HUES48 (cell line): ENCODE measurements at regions not wholly inside any gene's neighbourhood (a gene's known extent, or its start where the extent isn't known, plus 50 kb on each side); places are given as distances from the start of the nearest gene placed in this dataset.

Source experiments
- H3K27ac ChIP-seq: one replicate; pipeline ENCODE4 v1.7.0; 2013; ENCODE audit warnings: low read depth, low read length, inconsistent platforms
- H3K27me3 ChIP-seq: 2 replicates; pipeline ENCODE4 v1.6.1; 2013; ENCODE audit warnings: mild to moderate bottlenecking, low read length; ENCODE audit not compliant: control insufficient read depth, insufficient read depth
- H3K36me3 ChIP-seq: 2 replicates; pipeline ENCODE4 v1.6.1; 2013; ENCODE audit warnings: low read length; ENCODE audit not compliant: control insufficient read depth, insufficient read depth
- H3K4me1 ChIP-seq: 2 replicates; pipeline ENCODE4 v1.6.1; 2013; ENCODE audit warnings: mild to moderate bottlenecking, low read length; ENCODE audit not compliant: control insufficient read depth, insufficient read depth
- H3K4me3 ChIP-seq: 2 replicates; pipeline ENCODE4 v1.5.1; 2013; ENCODE audit warnings: mild to moderate bottlenecking, low read depth, low read length
- H3K9ac ChIP-seq: 2 replicates; pipeline ENCODE4 v1.6.1; 2013; ENCODE audit warnings: mild to moderate bottlenecking, low read depth, low read length, moderate library complexity
- H3K9me3 ChIP-seq: 2 replicates; pipeline ENCODE4 v1.6.1; 2013; ENCODE audit warnings: low read length; ENCODE audit not compliant: control insufficient read depth, insufficient read depth

DNA sequence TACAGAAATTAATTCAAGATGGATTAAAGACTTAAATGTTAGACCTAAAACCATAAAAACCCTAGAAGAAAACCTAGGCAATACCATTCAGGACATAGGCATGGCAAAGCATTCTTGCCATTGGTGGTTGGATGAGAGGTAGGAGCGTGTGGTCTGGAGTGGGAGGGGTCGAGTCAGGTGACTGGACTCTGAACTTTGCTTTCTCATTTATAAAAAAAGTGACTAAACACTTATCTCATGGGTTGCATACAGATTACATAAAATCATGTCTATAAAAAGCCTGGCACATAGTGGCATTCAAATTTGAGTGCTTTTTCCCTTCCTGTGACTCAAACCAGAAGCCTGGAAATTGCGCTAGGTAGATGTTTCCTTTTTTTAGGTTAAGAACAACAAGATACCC is 159.7 kb upstream of the SHISA6 start:
- no peak overlapping the region for H3K27ac ChIP-seq
- no peaks in the 10 kb centered on the region for H3K9me3 ChIP-seq
- no peaks in the 10 kb centered on the region for H3K27me3 ChIP-seq
- peaks cover 22% of the 10 kb centered on the region for H3K4me1 ChIP-seq
- H3K9ac ChIP-seq: no peak overlapping the region
- no peak overlapping the region for H3K4me3 ChIP-seq
- H3K36me3 ChIP-seq: no peaks in the 10 kb centered on the region

GRCh38 chr17:11077673-11078072 is 163.3 kb upstream of the SHISA6 start:
- H3K9ac ChIP-seq: no peak overlapping the region

DNA sequence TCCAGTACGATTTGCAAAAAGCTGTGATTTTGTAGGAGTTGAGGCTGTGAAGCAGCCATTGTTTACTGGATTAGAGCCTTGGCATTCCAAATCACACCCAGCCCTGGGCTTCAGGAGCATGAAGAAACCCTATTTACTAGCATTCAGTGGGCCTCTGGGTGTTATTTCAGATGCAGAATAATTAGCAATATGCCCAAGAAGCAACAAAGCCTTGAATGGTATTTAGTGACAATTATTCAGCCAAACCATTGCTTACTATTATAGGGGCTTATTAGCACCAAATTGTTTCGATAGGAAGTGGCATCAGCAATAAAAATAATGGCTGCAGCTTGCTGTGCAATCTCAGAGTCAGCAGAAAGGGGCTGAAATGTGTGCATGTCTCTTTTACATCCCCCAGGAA is 166.6 kb upstream of the SHISA6 start:
- Histone ChIP-seq H3K27me3 (no peaks in the 10 kb centered on the region), H3K4me3 (no peak overlapping the region), H3K4me1 (no peaks in the 10 kb centered on the region), H3K9ac (no peak overlapping the region), H3K27ac (no peak overlapping the region), H3K9me3 (no peaks in the 10 kb centered on the region), H3K36me3 (no peaks in the 10 kb centered on the region)

More at GRCh38 chr17:11077673-11078072, 163.3 kb upstream of the SHISA6 start:
- peaks cover 12% of the 10 kb centered on the region for H3K4me1 ChIP-seq
- H3K36me3 ChIP-seq: no peaks in the 10 kb centered on the region
- no peak overlapping the region for H3K4me3 ChIP-seq
- H3K9me3 ChIP-seq: no peaks in the 10 kb centered on the region
- H3K27me3 ChIP-seq: no peaks in the 10 kb centered on the region
- no peak overlapping the region for H3K27ac ChIP-seq

GRCh38 chr17:11056926-11057325 is 184.1 kb upstream of the SHISA6 start:
- Histone ChIP-seq H3K9ac (no peak overlapping the region), H3K27ac (no peak overlapping the region), H3K27me3 (no peaks in the 10 kb centered on the region), H3K36me3 (no peaks in the 10 kb centered on the region), H3K4me1 (no peaks in the 10 kb centered on the region), H3K9me3 (peaks cover 7% of the 10 kb centered on the region), H3K4me3 (no peak overlapping the region)

DNA sequence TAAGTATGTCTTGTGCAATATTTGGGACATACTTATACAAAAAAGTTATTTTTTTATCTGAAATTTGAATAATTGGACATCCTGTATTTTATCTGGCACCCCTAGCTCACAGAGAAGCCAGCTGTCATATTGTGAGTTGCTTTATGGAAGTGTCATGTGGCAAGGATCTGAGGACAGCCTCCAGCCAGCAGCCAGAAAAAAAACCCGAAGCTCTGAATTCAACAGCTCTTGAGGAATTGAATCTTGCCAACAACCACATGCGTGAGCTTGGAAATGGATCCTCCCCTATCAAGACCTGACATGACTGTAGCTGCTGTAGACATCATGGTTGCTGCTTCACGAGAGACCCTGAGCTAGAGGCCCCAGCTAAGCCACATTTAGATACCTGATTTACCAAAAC is 187.2 kb upstream of the SHISA6 start:
- Histone ChIP-seq H3K9me3 (no peaks in the 10 kb centered on the region), H3K27ac (no peak overlapping the region), H3K36me3 (no peaks in the 10 kb centered on the region)

DNA sequence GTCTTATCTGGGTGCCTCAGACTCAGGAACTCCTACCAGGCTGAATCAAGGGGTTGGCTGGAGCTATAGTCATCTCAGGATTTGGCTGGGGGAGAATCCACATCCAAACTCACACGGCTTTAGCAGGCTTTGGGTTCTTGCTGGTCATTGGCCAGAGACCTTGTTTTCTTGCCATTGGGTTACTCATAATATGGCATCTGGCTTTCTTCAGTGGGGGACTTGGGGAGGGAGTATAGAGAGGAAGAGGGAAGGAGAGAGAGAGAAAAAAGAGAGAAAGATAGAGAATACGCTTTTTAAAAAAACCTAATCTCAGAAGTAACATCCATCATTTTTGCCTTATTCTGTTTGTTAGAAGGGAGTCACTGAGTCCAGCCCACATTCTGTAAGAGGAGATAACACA is 191.5 kb upstream of the SHISA6 start:
- Histone ChIP-seq H3K9ac (no peak overlapping the region), H3K4me1 (no peaks in the 10 kb centered on the region), H3K4me3 (no peak overlapping the region), H3K27me3 (no peaks in the 10 kb centered on the region), H3K36me3 (no peaks in the 10 kb centered on the region), H3K9me3 (no peaks in the 10 kb centered on the region), H3K27ac (no peak overlapping the region)

More for the DNA sequence above, 187.2 kb upstream of the SHISA6 start:
- Histone ChIP-seq H3K4me1 (no peaks in the 10 kb centered on the region), H3K4me3 (no peak overlapping the region), H3K27me3 (no peaks in the 10 kb centered on the region), H3K9ac (no peak overlapping the region)

DNA sequence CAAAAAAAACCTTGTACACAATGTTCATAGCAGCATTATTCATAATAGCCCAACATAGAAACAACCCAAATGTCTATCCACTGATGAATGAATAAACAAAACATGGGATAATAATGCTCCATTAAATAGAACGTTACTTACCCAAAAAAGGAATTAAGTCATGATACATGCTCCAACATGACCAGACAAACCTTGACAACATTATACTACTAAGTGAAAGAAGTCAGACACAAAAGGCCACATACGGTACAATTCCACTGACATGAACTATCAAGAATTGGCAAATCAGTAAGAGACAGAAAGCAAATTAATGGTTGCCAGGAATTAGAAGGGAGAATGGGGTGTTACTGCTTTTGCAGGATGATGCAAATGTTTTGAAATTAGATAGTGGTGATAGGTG is 193.8 kb upstream of the SHISA6 start:
- Histone ChIP-seq H3K27me3 (no peaks in the 10 kb centered on the region), H3K36me3 (no peaks in the 10 kb centered on the region), H3K27ac (no peak overlapping the region), H3K4me3 (no peak overlapping the region), H3K4me1 (no peaks in the 10 kb centered on the region), H3K9ac (no peak overlapping the region), H3K9me3 (no peaks in the 10 kb centered on the region)

DNA sequence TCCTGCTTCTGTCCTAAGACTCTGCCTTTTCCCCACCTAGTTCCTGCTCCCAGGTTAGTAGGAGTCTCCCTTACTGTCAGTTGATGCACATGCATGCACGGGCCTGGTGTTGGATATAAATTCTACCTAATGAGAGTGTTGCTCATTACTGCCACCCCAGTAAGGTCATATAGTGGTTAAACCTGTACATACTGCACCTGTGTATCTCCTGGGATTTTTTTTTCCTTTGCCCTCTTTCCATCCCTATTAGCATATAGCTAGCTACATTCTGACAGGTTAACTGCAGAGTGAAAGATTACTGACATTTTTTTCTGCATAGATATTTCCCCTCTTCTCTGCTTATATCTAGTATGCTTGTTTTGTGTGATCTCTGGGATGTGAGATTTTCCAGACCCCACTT is 201.5 kb upstream of the PIRT start:
- Histone ChIP-seq H3K27me3 (no peaks in the 10 kb centered on the region), H3K9ac (no peak overlapping the region), H3K27ac (no peak overlapping the region), H3K9me3 (peaks cover 8% of the 10 kb centered on the region; the same call in 1 of the 2 replicates), H3K4me3 (no peak overlapping the region), H3K4me1 (no peaks in the 10 kb centered on the region), H3K36me3 (no peaks in the 10 kb centered on the region)

- Histone ChIP-seq H3K36me3 (no peaks in the 10 kb centered on the region), H3K27me3 (no peaks in the 10 kb centered on the region), H3K9me3 (peaks cover 8% of the 10 kb centered on the region; the same call in 1 of the 2 replicates), H3K4me1 (peaks cover 8% of the 10 kb centered on the region), H3K4me3 (no peak overlapping the region), H3K27ac (no peak overlapping the region), H3K9ac (no peak overlapping the region)
Measured at GRCh38 chr17:11035681-11036080, 197.8 kb upstream of the PIRT start.

DNA sequence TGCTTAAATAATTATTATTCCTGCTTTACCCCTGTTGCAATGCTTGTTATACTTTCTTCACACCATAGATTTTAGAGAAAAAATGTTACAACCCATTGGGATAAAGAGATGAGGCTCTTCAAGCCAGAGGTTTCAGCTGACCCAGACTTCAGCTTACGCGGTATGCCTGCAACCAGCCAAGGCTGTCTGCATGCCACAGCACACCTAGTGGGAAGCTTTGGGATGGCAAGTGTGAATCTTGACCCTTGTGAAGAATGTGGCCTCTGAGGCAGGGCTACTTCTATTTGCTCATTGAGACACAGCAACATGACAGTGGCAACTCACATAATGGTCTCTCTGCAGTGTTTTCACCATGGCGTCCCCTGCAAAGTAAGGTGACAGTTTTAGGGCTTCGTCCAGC is 193.9 kb upstream of the PIRT start:
- Histone ChIP-seq H3K36me3 (no peaks in the 10 kb centered on the region), H3K27me3 (no peaks in the 10 kb centered on the region), H3K9ac (no peak overlapping the region), H3K4me3 (no peak overlapping the region), H3K27ac (no peak overlapping the region), H3K4me1 (peaks cover 16% of the 10 kb centered on the region), H3K9me3 (no peaks in the 10 kb centered on the region)

DNA sequence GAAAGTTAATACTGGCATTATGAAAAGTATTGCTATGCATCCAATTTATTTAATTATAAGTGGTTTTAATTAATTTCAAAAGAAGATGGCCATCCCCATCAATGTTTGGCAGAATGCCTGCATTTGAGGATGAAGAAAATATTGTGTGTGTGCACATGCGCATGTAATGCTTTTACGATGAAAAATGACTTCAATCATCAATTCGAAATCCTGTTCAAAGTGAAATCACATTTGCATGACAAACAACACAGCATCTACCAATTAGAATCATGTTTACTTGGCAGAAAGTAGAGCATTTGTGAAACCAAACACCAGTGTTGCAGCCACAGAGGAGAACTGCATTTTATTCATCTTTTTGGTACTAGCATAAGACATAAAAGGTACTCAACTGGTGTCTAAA is 191.9 kb upstream of the PIRT start:
- no peak overlapping the region for H3K9ac ChIP-seq
- peaks cover 16% of the 10 kb centered on the region for H3K4me1 ChIP-seq
- no peaks in the 10 kb centered on the region for H3K27me3 ChIP-seq
- H3K36me3 ChIP-seq: no peaks in the 10 kb centered on the region
- H3K9me3 ChIP-seq: no peaks in the 10 kb centered on the region
- no peak overlapping the region for H3K4me3 ChIP-seq
- H3K27ac ChIP-seq: no peak overlapping the region

DNA sequence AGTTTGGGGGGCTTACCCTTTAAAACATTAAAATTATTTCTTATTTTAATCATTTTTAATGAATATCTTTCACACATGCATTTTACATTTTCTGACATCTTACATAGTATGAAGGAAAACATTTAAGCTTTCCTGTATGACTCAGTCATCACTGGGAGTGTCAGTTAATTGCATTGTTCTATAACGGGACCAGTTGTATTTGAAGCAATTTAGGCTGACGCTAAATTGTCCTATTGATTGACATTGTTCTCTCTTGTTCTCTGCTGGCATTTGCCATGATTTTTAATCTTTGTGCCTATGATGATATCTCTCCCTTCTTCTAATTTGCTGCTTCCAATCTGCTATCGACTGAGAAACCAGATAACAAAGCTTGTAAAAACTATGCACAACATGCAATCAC is 190.5 kb upstream of the PIRT start:
- Histone ChIP-seq H3K27me3 (no peaks in the 10 kb centered on the region), H3K9ac (no peak overlapping the region), H3K4me1 (peaks cover 16% of the 10 kb centered on the region), H3K9me3 (no peaks in the 10 kb centered on the region), H3K27ac (no peak overlapping the region), H3K4me3 (no peak overlapping the region), H3K36me3 (no peaks in the 10 kb centered on the region)
